ENCODE measurements at regions not wholly inside any gene's neighbourhood (a gene's known extent, or its start where the extent isn't known, plus 50 kb on each side); places are given as distances from the start of the nearest gene placed in this dataset.
"Not testable (repeated sequence)": the region's sequence is repeated elsewhere in the genome, so short reads cannot be mapped to it uniquely, and the experiment has no call there.

- H3K27ac Mint-ChIP-seq, result no peak overlapping the region
- no peaks in the 10 kb centered on the region for H3K36me3 Mint-ChIP-seq (ENCODE audit: low read depth)
- no peak overlapping the region for H3K4me3 Mint-ChIP-seq
- no peak for TF ChIP-seq CTCF (conservative IDR thresholded peaks at IDR 0.05)
- H3K27me3 Mint-ChIP-seq (ENCODE audit: insufficient read depth), result no peaks in the 10 kb centered on the region
- Histone ChIP-seq H3K36me3 (ENCODE audit: control insufficient read depth, insufficient read depth, low read length) (no peaks in the 10 kb centered on the region), H3K4me1 (ENCODE audit: control insufficient read depth, insufficient read depth, low read length) (no peaks in the 10 kb centered on the region), H3K9me3 (ENCODE audit: control insufficient read depth, low read length) (no peaks in the 10 kb centered on the region), H3K27me3 (ENCODE audit: control insufficient read depth, insufficient read depth, low read length, poor library complexity, severe bottlenecking) (no peaks in the 10 kb centered on the region), H3K4me3 (ENCODE audit: low read length) (no peak overlapping the region), H3K27ac (ENCODE audit: low read depth, low read length) (no peak overlapping the region), H3K9ac (ENCODE audit: extremely low read depth, low read length, poor library complexity, severe bottlenecking) (no peak overlapping the region)
- H3K9me3 Mint-ChIP-seq, result no peaks in the 10 kb centered on the region
- WGBS, 2 experiments (ENCODE audit: insufficient coverage in 1 of 2, insufficient read length in 1 of 2), result 86 to 100% methylated on average over 1 to 2 of the region's 3 CpGs
- DNase-seq, result no peak
- peaks cover 11% of the 10 kb centered on the region for H3K4me1 Mint-ChIP-seq
These were observed 170.0 kb upstream of the SLC16A7 start for GRCh38 chr12:59425798-59426197.

- H3K27me3 ChIP-seq (ENCODE audit: control insufficient read depth, insufficient read depth, low read length, poor library complexity, severe bottlenecking); DNase-seq; H3K4me1 ChIP-seq (ENCODE audit: control insufficient read depth, insufficient read depth, low read length); H3K36me3 ChIP-seq (ENCODE audit: control insufficient read depth, insufficient read depth, low read length); H3K36me3 Mint-ChIP-seq (ENCODE audit: low read depth); H3K27me3 Mint-ChIP-seq (ENCODE audit: insufficient read depth); H3K27ac ChIP-seq (ENCODE audit: low read depth, low read length); H3K4me3 ChIP-seq (ENCODE audit: low read length); H3K9me3 ChIP-seq (ENCODE audit: control insufficient read depth, low read length); H3K9ac ChIP-seq (ENCODE audit: extremely low read depth, low read length, poor library complexity, severe bottlenecking); H3K9me3 Mint-ChIP-seq; H3K4me3 Mint-ChIP-seq; H3K27ac Mint-ChIP-seq: not testable (repeated sequence)
- H3K4me1 Mint-ChIP-seq, result peaks cover 11% of the 10 kb centered on the region
- 100% methylated on average over 1 to 2 of the region's 3 CpGs for WGBS, 2 experiments (ENCODE audit: insufficient coverage in 1 of 2, insufficient read length in 1 of 2)
These were observed 171.2 kb upstream of the SLC16A7 start for GRCh38 chr12:59424666-59425065.

- Mint-ChIP-seq H3K27ac (no peak overlapping the region), H3K9me3 (no peaks in the 10 kb centered on the region), H3K27me3 (ENCODE audit: insufficient read depth) (no peaks in the 10 kb centered on the region), H3K4me1 (no peaks in the 10 kb centered on the region), H3K4me3 (no peak overlapping the region), H3K36me3 (ENCODE audit: low read depth) (no peaks in the 10 kb centered on the region)
- no peak overlapping the region for H3K4me3 ChIP-seq (ENCODE audit: low read length)
- no peaks in the 10 kb centered on the region for H3K9me3 ChIP-seq (ENCODE audit: control insufficient read depth, low read length)
- H3K36me3 ChIP-seq (ENCODE audit: control insufficient read depth, insufficient read depth, low read length), result no peaks in the 10 kb centered on the region
- H3K27me3 ChIP-seq (ENCODE audit: control insufficient read depth, insufficient read depth, low read length, poor library complexity, severe bottlenecking), result no peaks in the 10 kb centered on the region
- DNase-seq, result no peak
- WGBS, 2 experiments (ENCODE audit: insufficient coverage in 1 of 2, insufficient read length in 1 of 2), result 89 to 93% methylated on average over 1 of the region's 1 CpG
- no peak for TF ChIP-seq CTCF (conservative IDR thresholded peaks at IDR 0.05)
- H3K9ac ChIP-seq (ENCODE audit: extremely low read depth, low read length, poor library complexity, severe bottlenecking), result no peak overlapping the region
- H3K27ac ChIP-seq (ENCODE audit: low read depth, low read length), result no peak overlapping the region
- no peaks in the 10 kb centered on the region for H3K4me1 ChIP-seq (ENCODE audit: control insufficient read depth, insufficient read depth, low read length)
These were observed 181.8 kb upstream of the SLC16A7 start for GRCh38 chr12:59414051-59414450.

GRCh38 chr12:59408431-59408830 is 187.4 kb upstream of the SLC16A7 start:
- no peak overlapping the region for H3K27ac ChIP-seq (ENCODE audit: low read depth, low read length)
- no peaks in the 10 kb centered on the region for H3K36me3 Mint-ChIP-seq (ENCODE audit: low read depth)
- no peaks in the 10 kb centered on the region for H3K4me1 ChIP-seq (ENCODE audit: control insufficient read depth, insufficient read depth, low read length)
- no peak overlapping the region for H3K9ac ChIP-seq (ENCODE audit: extremely low read depth, low read length, poor library complexity, severe bottlenecking)
- H3K4me3 ChIP-seq (ENCODE audit: low read length), result no peak overlapping the region
- H3K27me3 Mint-ChIP-seq (ENCODE audit: insufficient read depth), result no peaks in the 10 kb centered on the region
- DNase-seq, result no peak
- 80 to 91% methylated on average over 1 of the region's 1 CpG for WGBS, 2 experiments (ENCODE audit: insufficient coverage in 1 of 2, insufficient read length in 1 of 2)
- no peaks in the 10 kb centered on the region for H3K9me3 ChIP-seq (ENCODE audit: control insufficient read depth, low read length)
- H3K4me1 Mint-ChIP-seq, result peaks cover 2% of the 10 kb centered on the region
- TF ChIP-seq CTCF (conservative IDR thresholded peaks at IDR 0.05), result no peak
- no peaks in the 10 kb centered on the region for H3K27me3 ChIP-seq (ENCODE audit: control insufficient read depth, insufficient read depth, low read length, poor library complexity, severe bottlenecking)
- H3K36me3 ChIP-seq (ENCODE audit: control insufficient read depth, insufficient read depth, low read length), result no peaks in the 10 kb centered on the region
- no peaks in the 10 kb centered on the region for H3K9me3 Mint-ChIP-seq
- H3K4me3 Mint-ChIP-seq, result no peak overlapping the region
- no peak overlapping the region for H3K27ac Mint-ChIP-seq

Data from endodermal cell (in vitro differentiated cells).